IPS-NIHi7 (cell line): ENCODE measurements at regions not wholly inside any gene's neighbourhood (a gene's known extent, or its start where the extent isn't known, plus 50 kb on each side); places are given as distances from the start of the nearest gene placed in this dataset.

Experiments used
- DNase-seq: peaks from one replicate; pipeline ENCODE4 v3.0.0; 2012; ENCODE audit warnings: mixed read lengths; ENCODE audit errors: extremely low spot score

GRCh38 chr9:20043035-20043434 is 254.2 kb upstream of the SLC24A2 start:
- DNase-seq: no peak

GRCh38 chr9:20042128-20042711 is 253.4 kb upstream of the SLC24A2 start:
- no peak for DNase-seq

- no peak for DNase-seq
Observed at GRCh38 chr9:20041697-20042081, 252.9 kb upstream of the SLC24A2 start.

DNA sequence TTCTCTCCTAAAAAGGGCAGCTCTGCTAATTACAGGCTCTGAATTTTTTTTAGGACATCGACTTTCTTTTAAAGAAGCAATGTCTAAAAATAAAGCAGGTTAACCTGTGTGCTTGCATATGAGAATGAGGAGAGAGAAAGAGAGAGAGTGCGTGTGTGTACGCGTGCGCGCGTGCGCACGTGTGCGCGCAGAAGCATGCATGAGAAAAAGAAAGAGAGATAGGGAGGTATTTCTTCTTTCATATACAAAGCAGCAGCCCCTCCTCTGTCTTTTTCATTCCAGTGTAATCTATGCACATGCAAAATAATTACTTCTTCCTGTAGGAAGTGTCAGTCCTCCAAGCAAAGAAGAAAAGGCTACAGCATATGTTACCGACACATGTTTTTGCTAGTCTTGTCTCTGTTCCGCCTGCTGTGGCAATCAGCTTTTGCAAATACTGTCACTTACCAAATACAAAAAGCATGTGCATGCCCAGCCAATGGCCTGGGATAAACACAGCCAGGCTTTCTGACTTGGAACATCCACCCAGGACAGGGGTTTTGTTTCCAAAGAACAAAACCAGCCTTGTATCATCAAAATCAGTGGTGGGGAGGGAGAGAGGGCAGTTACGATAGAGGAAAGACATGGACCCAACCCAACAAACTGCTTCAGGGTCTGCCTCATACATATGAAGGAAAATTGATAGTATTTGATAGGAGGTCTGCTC is 252.3 kb upstream of the SLC24A2 start:
- no peak for DNase-seq

- no peak for DNase-seq
Observed at GRCh38 chr9:20037699-20038098, 248.9 kb upstream of the SLC24A2 start.

DNA sequence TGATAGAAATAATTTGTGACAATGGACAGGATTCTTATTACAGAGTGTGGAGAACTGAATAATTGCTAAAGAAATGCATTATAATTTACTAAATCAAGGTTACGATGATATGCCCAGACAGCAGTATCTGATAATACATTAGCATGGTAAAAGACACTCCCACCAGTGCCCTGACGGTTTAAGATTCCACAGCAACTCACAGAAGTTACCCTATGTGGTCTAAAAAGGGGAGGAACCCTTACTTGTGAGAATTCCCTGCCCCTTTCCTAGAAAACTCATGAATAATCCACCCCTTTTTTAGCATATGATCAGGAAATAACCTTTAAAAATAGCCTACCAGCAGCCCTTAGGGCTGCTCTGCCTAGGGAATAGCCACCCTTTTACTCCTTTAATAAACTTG is 244.7 kb upstream of the SLC24A2 start:
- DNase-seq: no peak

- DNase-seq: no peak
Observed at GRCh38 chr9:20032413-20033006, 243.7 kb upstream of the SLC24A2 start.

DNA sequence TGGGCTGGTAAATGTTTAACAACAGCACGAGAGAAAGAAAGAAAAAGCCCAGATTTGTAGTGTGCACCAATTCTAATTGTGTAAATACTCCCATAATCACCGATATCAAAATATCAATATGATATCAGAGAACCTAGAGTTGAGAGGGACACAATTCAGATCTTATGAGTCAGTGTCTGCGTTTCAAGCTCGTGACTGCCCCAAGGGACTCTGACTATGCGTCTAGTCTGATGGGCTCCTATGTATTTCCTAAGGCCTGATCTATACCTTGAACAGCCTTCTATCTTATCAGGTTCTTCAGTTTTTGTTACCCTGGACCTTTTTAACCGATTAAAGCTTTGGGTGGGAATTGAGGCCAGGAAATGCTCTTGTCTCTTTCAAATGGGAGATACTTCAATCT is 243.0 kb upstream of the SLC24A2 start:
- DNase-seq: no peak

DNA sequence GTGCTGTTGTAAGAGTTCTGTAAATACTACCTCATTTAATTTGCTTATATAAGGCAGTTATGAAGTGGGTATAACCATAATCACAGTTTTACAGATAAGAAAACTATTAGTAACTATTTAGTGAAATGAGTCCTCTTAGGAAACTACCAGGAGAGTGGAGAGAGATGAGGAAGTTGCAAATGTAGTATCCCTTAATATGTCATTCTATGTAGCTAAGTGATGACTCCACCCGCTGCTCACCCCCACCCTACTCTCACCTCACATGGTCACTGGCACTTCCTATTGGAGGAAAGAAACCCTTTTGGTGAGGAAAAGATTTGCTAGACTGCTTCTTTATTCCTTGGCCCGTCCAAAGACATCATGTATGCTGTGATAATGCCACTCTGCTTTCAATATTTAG is 241.8 kb upstream of the SLC24A2 start:
- DNase-seq: no peak

GRCh38 chr9:20030221-20030620 is 241.4 kb upstream of the SLC24A2 start:
- DNase-seq: no peak

DNA sequence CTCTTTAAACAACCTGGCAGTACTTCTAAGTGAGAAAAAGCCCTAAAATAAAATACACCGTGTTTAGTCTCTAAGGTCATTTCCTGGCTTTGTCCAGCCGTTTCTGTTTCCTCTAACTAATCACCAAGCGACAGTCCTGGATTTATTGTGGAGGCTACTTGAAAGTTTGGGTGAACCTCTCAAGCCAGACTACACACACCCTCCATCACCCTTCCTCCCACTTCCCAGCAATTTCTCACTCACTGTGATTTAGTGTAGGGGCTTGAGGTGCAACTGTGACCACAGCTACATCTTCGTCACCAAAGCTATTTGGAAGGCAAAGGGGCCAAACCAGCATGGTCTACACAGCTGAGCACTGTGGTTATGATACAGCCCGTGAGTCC is 240.0 kb upstream of the SLC24A2 start:
- no peak for DNase-seq

DNA sequence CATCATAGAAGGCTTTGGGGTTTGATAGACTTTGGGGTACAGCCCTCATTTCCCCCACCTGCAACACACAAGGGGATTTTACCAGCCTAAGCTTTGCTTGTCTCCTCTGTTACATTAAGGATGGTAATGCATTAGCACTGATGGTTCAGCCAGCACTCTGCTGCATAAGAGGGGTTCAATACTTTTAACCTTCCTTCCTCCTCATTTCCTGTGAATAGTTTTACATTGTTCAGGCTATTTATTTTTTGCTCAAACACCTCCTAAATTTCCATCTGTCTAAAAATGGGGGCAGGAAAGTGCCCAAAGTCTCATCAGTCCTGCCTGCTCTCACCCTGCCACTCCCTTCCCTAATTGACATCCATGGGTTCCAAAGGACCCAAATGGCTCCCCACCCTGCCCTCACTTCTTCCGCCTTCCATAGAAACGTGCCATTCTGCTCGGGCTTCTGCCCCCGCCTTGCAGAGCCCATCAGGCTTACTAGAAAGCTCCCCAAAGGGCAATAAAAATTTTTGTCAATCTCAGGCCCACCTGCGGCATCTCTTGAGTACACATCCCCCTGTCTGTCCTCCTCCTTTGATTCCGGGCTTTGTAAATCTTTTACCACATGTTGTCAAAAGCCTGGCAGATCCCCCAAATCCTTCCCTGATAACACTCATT is 239.5 kb upstream of the SLC24A2 start:
- no peak for DNase-seq

GRCh38 chr9:20023961-20024571 is 235.2 kb upstream of the SLC24A2 start:
- no peak for DNase-seq

DNA sequence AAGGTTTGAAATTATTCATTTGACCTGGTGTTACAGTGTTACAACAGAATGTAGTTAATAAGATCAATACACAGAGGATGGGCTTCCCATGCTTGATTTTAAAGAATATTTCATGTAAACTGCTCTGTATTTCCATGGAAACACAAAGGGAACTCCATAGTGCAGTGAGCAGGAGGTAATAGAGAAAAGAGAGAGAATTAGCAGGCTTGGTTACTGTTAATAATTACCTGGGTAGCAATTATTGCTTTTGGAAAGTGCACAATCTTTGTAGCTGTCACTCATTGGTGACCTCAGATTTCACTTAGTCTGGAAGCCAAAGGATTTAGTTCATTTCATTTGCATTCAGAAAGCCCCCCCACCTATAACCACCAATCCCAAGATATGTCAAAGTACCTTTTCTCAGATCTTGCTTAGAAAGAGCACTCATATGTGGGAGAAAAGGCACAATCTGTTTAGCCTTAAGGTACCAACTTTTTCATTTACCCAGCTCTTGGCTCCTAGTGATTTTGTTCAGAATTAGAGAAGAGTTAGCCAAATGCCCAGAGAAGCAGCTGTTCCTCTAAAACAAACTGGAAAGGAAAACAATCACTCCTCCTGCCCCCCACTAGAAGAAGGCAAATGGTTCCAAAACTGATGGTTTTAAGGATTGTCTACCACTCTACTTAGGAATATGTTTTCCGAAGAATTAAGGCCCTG is 234.5 kb upstream of the SLC24A2 start:
- DNase-seq: no peak

- no peak for DNase-seq
Observed at GRCh38 chr9:20022410-20022809, 233.6 kb upstream of the SLC24A2 start.

GRCh38 chr9:20016611-20017010 is 227.8 kb upstream of the SLC24A2 start:
- no peak for DNase-seq

DNA sequence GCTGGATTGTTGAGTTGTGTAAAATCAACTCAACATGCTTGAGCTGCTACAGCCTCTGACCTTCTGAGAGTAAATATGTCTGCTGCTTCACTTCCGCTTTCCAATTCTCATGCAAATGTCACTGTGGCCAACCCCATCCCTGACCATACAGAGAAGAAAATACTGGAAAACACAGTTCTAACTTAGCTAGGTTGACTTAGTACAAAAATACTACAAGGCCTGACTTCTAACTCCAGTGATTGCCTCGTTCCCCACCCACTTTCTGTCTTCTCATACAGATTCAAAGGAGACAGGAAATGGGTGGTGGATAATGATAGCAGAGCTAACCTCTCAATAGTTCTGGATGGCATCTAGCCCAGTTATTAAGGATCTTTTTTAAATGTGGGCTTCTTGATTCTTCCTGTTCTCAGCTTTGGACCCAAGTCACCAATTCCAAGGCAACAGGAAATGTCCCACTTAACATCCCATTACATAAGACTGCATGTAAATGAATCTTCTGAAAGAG is 226.6 kb upstream of the SLC24A2 start:
- DNase-seq: no peak

- DNase-seq: no peak
Observed at GRCh38 chr9:20014168-20014567, 225.3 kb upstream of the SLC24A2 start.

DNA sequence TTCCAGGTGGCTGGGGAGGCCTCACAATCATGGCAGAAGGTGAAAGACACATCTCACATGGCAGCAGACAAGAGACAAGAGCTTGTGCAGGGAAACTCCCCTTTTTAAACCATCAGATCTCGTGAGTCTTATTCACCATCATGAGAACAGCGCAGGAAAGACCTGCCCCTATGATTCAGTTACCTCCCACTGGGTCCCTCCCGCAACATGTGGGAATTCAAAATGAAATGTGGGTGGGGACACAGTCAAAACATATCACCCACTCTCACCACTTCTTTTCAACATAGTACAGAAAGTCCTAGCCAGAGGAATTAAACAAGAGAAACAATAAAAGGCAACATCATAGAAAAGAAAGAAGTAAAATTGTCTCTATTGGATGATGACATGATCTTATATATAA is 223.4 kb upstream of the SLC24A2 start:
- no peak for DNase-seq

- DNase-seq: no peak
Observed at GRCh38 chr9:20009606-20010005, 220.8 kb upstream of the SLC24A2 start.

DNA sequence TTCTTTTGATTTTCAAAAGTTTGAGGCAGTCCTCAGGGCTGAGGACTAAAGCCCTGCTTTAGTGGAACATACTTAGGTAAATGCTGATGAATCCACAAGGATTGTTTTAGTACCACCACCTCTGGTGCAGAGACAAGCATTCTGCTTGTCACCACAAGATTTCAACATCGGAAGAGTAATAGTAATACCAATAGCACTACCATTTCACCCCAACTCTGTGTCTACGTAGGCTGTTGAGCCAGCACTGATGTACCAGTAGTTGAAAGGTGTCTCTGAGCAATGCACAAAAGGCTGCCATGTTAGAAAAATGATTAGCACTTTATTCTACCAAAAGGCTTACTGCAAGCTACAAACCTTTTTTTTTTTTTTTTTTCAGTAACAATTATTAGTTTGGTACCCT is 213.2 kb upstream of the SLC24A2 start:
- DNase-seq: no peak

DNA sequence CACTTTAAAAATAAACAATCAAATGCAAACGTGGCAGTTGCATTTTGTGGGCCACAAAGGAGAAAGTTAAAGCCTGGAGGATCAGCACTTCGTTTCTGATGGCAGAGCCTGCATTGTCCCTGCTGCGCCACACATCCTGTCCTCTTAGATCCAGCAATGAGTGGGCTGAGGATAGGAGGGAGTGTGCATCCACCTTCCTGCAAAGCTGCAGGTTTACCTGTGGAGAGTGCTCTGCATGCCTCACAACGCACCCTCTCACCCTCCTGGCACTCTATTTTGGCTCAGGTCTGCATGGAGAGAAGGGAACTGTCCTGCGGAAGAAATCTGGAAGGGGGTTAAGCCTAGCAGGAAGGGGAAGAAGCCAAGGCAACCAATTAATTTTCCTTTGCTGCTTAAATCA is 212.2 kb upstream of the SLC24A2 start:
- DNase-seq: peak; percentile 20
